ENCODE measurements at regions not wholly inside any gene's neighbourhood (a gene's known extent, or its start where the extent isn't known, plus 50 kb on each side); places are given as distances from the start of the nearest gene placed in this dataset.

DNA sequence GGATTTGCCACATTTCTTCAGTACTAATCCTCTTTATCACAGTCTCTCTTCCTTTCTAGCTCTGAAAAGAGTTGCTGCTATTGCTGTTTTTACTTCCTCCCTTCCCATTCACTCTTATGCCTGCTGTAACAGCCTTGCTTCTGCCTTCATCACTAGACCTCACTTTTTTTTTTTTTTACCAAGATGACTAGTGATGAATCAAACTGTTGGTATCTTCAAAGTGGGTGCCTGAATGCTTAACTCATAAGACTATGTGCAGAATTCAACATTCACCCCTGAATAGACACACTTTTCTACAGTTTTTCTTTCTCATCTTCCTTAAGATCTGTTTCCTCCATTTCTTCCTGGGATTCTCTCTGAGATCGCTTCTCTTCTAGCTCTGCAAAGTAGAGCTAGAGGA, 217.2 kb upstream of the HTR2A start:
- H3K4me3 ChIP-seq (ENCODE audit: low read length): no peak overlapping the region
- peak; percentile 78 for DNase-seq (ENCODE audit: low read depth)
- TF ChIP-seq, protein P1, sequence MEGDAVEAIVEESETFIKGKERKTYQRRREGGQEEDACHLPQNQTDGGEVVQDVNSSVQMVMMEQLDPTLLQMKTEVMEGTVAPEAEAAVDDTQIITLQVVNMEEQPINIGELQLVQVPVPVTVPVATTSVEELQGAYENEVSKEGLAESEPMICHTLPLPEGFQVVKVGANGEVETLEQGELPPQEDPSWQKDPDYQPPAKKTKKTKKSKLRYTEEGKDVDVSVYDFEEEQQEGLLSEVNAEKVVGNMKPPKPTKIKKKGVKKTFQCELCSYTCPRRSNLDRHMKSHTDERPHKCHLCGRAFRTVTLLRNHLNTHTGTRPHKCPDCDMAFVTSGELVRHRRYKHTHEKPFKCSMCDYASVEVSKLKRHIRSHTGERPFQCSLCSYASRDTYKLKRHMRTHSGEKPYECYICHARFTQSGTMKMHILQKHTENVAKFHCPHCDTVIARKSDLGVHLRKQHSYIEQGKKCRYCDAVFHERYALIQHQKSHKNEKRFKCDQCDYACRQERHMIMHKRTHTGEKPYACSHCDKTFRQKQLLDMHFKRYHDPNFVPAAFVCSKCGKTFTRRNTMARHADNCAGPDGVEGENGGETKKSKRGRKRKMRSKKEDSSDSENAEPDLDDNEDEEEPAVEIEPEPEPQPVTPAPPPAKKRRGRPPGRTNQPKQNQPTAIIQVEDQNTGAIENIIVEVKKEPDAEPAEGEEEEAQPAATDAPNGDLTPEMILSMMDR (IDR thresholded peaks at IDR 0.05; ENCODE audit: insufficient read depth, low read depth, low read length, missing control alignments): no peak

DNA sequence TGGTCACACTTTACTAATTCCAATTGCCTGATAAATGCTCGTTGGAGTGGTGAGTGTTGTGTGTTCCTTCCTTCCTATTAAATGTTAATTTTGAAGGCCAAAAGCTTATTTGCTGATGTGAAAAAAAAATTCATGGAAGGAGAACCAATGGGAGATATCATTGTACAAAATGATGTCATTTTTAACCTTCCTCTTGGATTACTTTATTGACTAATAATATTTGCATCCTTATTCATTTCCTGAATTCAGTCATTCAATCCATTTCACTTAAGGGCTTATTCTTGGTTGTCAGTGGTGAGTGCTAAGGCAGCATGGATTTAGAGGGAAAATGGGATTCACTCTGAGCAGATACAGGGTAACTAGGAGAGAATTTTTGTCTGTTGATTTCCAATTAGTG, 216.0 kb upstream of the HTR2A start:
- TF ChIP-seq, protein P1 (IDR thresholded peaks at IDR 0.05; ENCODE audit: insufficient read depth, low read depth, low read length, missing control alignments): no peak

DNA sequence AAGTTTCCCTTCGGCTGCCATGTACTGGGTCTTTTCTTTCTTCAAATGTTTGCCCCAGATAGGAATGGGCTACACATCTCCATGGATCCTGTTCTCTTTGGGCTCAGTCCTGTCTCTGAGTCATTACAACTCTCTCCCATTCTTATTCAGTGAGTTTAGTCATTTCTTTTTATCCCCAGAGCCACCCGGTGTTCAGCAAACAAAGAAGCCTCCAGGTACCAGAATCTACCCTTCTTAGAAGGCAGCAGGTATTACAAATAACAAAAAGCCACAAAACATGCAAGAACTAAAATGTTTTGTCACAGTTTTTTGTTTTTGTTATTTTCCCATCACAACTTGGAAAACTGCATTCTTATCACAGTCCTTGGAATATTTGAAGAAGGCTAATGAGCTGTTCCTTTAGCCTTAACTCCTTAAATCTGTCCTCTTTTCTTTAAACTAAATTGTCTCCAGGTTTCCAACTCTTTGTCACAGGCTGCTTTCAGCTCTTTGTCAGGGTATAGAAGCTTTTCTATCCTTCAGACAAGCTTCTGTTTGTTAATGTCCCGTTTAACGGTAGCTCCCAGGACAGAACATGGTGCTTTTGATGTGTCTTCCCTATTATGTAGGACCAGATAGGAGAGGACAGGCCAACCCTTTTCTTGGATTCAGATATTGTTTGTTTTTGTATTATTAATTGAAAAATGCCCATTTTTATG, 215.5 kb upstream of the HTR2A start:
- TF ChIP-seq, protein P1 (IDR thresholded peaks at IDR 0.05; ENCODE audit: insufficient read depth, low read depth, low read length, missing control alignments): no peak
- DNase-seq (ENCODE audit: low read depth): peak; percentile 60
- no peak overlapping the region for H3K4me3 ChIP-seq (ENCODE audit: low read length)

More for the DNA sequence above, 216.0 kb upstream of the HTR2A start:
- no peak for DNase-seq (ENCODE audit: low read depth)
- H3K4me3 ChIP-seq (ENCODE audit: low read length): no peak overlapping the region

DNA sequence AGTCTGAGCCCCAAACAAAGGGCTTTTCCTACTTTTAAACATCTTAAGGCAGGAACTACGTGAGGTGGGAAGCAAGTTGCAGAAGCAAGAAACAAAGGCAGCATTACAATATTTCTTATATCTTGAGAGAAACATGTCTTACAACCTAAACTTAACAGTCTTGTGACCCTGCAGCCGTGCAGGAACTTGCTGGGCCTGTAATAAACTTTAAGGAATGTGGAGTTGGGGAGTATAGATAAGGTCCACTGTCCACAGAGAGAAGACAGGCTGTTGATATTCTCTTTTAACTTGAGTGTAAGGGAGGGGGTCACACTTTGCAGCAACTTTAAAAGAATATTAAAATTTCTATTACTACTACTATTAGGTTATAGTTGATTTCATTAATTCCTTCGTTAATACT, 214.6 kb upstream of the HTR2A start:
- DNase-seq (ENCODE audit: low read depth): no peak
- TF ChIP-seq, protein P1 (IDR thresholded peaks at IDR 0.05; ENCODE audit: insufficient read depth, low read depth, low read length, missing control alignments): no peak
- no peak overlapping the region for H3K4me3 ChIP-seq (ENCODE audit: low read length)

DNA sequence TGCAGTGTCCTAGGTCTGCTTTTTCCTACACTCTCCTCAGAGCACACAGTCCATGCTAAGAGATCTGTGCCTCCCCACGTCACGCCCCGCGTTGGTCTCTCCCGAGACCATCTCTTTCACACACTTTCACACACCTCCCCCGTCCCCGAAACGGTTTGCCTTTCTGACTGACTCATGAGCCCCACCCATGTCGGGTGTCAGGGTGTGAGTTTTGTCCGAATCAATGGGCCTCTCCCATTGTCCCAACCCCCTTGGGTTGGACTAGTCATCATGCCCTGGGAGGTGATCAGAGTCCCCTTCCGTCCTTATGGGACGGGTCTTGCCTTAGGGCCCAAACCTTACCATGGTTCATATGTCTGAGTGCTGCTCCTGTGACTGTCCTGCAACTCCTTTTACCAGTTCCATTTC, 214.0 kb upstream of the HTR2A start:
- H3K4me3 ChIP-seq (ENCODE audit: low read length): no peak overlapping the region
- TF ChIP-seq, protein P1 (IDR thresholded peaks at IDR 0.05; ENCODE audit: insufficient read depth, low read depth, low read length, missing control alignments): no peak
- DNase-seq (ENCODE audit: low read depth): peak; percentile 29

DNA sequence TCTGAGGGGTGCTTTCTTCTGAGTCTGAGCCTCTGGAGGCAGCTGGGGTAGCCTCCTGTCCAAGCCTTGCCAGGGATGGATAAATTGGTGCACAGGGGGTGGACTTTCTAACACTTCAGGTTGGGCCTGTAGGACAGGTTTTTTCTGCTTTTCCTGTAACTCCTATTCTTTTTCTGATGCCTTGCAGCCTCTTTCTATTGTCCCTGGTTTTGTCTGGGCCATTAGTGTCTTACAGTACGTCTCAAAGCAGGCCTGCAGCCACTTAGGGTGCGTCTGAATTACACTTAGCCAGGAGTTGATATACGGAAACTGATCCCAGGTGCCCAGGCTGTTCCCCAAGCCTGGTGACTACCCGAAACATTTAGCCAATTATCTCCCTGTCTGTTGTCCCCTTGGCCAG, 213.3 kb upstream of the HTR2A start:
- H3K4me3 ChIP-seq (ENCODE audit: low read length): no peak overlapping the region
- TF ChIP-seq, protein P1 (IDR thresholded peaks at IDR 0.05; ENCODE audit: insufficient read depth, low read depth, low read length, missing control alignments): no peak
- DNase-seq (ENCODE audit: low read depth): peak; percentile 51

DNA sequence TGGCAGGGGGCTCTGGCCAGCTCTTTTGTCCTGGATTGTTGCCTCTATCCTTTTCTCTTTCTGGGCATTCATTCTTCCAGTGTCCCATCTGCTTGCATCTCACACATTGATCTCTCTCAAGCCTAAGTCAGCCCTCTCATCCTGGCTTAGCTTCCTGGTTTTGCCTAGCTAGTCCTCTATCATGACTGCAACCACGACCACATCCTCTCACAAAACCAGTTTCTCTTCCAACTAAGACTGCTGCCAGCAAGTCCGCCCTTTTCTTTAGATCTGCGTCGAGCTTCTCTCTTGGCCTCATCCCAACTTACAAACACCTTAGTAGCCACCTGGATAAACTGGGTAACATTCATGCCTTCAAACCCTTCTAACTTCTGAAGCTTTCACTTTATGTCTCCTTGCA, 212.2 kb upstream of the HTR2A start:
- TF ChIP-seq, protein P1 (IDR thresholded peaks at IDR 0.05; ENCODE audit: insufficient read depth, low read depth, low read length, missing control alignments): no peak
- H3K4me3 ChIP-seq (ENCODE audit: low read length): no peak overlapping the region
- peak; percentile 71 for DNase-seq (ENCODE audit: low read depth)
